ENCODE measurements at regions not wholly inside any gene's neighbourhood (a gene's known extent, or its start where the extent isn't known, plus 50 kb on each side); places are given as distances from the start of the nearest gene placed in this dataset.

GRCh38 chr1:162977944-162978568 is 91.1 kb upstream of the RGS4 start (continued):
- TF ChIP-seq CHD7 (IDR thresholded peaks at IDR 0.05; ENCODE audit: insufficient replicate concordance, low read length) (no peak), JUND (IDR thresholded peaks at IDR 0.05; ENCODE audit: low read length) (no peak), GABPA (IDR thresholded peaks at IDR 0.05; ENCODE audit: borderline replicate concordance, insufficient read depth, low read length) (no peak), SUZ12 (IDR thresholded peaks at IDR 0.05; ENCODE audit: low read length) (no peak), TEAD4 (IDR thresholded peaks at IDR 0.05; ENCODE audit: low read depth, low read length) (no peak), ATF3 (IDR thresholded peaks at IDR 0.05; ENCODE audit: insufficient read depth, low read depth, low read length) (no peak), HDAC6 (IDR thresholded peaks at IDR 0.05; ENCODE audit: low read depth, low read length) (no peak), CBX8 (IDR thresholded peaks at IDR 0.05; ENCODE audit: borderline replicate concordance, low read depth, low read length) (no peak), SIX5 (IDR thresholded peaks at IDR 0.05; ENCODE audit: low read depth, low read length) (no peak), RNF2 (IDR thresholded peaks at IDR 0.05; ENCODE audit: borderline replicate concordance, low read depth, low read length, missing control alignments, poor library complexity, severe bottlenecking) (no peak)
